HG03575 (cell line): ENCODE measurements at regions not wholly inside any gene's neighbourhood (a gene's known extent, or its start where the extent isn't known, plus 50 kb on each side); places are given as distances from the start of the nearest gene placed in this dataset.

ENCODE experiments used
- ATAC-seq: cut with Tn5 transposase; IDR thresholded peaks from one replicate; pipeline ENCODE4 v1.9.1; 2021; ENCODE audit not compliant: unreplicated experiment, insufficient number of reproducible peaks, low FRiP score; ENCODE audit errors: extremely low read depth

- ATAC-seq = no peak
These were observed 540.0 kb upstream of the GOT2 start for GRCh38 chr16:59274141-59274540.

- ATAC-seq = no peak
These were observed 529.8 kb upstream of the GOT2 start for GRCh38 chr16:59263955-59264354.

GRCh38 chr16:59260892-59261291 lies 526.8 kb upstream of the GOT2 start:
- ATAC-seq = no peak

- no peak for ATAC-seq
These were observed 525.8 kb upstream of the GOT2 start for GRCh38 chr16:59259950-59260319.

GRCh38 chr16:59259074-59259949 lies 525.2 kb upstream of the GOT2 start:
- ATAC-seq = no peak

GRCh38 chr16:59252317-59252716 lies 518.2 kb upstream of the GOT2 start:
- no peak for ATAC-seq

- no peak for ATAC-seq
These were observed 514.9 kb upstream of the GOT2 start for GRCh38 chr16:59249011-59249410.

- ATAC-seq = no peak
These were observed 508.4 kb upstream of the GOT2 start for GRCh38 chr16:59242556-59242955.

GRCh38 chr16:59238246-59238645 lies 504.1 kb upstream of the GOT2 start:
- no peak for ATAC-seq

GRCh38 chr16:59236804-59237458 lies 502.8 kb upstream of the GOT2 start:
- ATAC-seq = no peak

GRCh38 chr16:59224401-59224800 lies 490.3 kb upstream of the GOT2 start:
- ATAC-seq = no peak

GRCh38 chr16:59220011-59220410 lies 485.9 kb upstream of the GOT2 start:
- no peak for ATAC-seq

- ATAC-seq = no peak
These were observed 482.2 kb upstream of the GOT2 start for GRCh38 chr16:59216291-59216690.

- ATAC-seq = no peak
These were observed 480.3 kb upstream of the GOT2 start for GRCh38 chr16:59214455-59214854.

GRCh38 chr16:59213952-59214351 lies 479.8 kb upstream of the GOT2 start:
- ATAC-seq = no peak

- no peak for ATAC-seq
These were observed 478.4 kb upstream of the GOT2 start for GRCh38 chr16:59212492-59213024.

- no peak for ATAC-seq
These were observed 476.9 kb upstream of the GOT2 start for GRCh38 chr16:59210955-59211541.

- no peak for ATAC-seq
These were observed 471.3 kb upstream of the GOT2 start for GRCh38 chr16:59205403-59205802.

- no peak for ATAC-seq
These were observed 470.5 kb upstream of the GOT2 start for GRCh38 chr16:59204589-59204988.
